KMS-11 (cell line): ENCODE measurements at regions not wholly inside any gene's neighbourhood (a gene's known extent, or its start where the extent isn't known, plus 50 kb on each side); places are given as distances from the start of the nearest gene placed in this dataset.

Experiments
- H2AFZ ChIP-seq: fragments of 200-600 bp; sonication (generic); 2 replicates; pipeline ENCODE4 v1.6.1; 2016; ENCODE audit warnings: antibody characterized with exemption, mixed run types, low read depth
- H3K27ac ChIP-seq: fragments of 200-600 bp; sonication (generic); 2 replicates; pipeline ENCODE4 v1.6.1; 2016; ENCODE audit warnings: mild to moderate bottlenecking, mixed run types
- H3K27me3 ChIP-seq: fragments of 200-600 bp; sonication (generic); 2 replicates; pipeline ENCODE4 v1.6.1; 2017; ENCODE audit warnings: mild to moderate bottlenecking, low read depth, mixed run types, moderate library complexity; ENCODE audit not compliant: insufficient read depth
- H3K36me3 ChIP-seq: fragments of 200-600 bp; sonication (generic); 2 replicates; pipeline ENCODE4 v1.6.1; 2017; ENCODE audit warnings: mild to moderate bottlenecking, mixed run types; ENCODE audit not compliant: insufficient read depth
- H3K4me1 ChIP-seq: fragments of 200-600 bp; sonication (generic); 2 replicates; pipeline ENCODE4 v1.6.1; 2016; ENCODE audit warnings: mild to moderate bottlenecking, low read depth, mixed run types; ENCODE audit not compliant: poor library complexity, severe bottlenecking
- H3K4me2 ChIP-seq: fragments of 200-600 bp; sonication (generic); 2 replicates; pipeline ENCODE4 v1.7.0; 2016; ENCODE audit warnings: mild to moderate bottlenecking, mixed run types
- H3K4me3 ChIP-seq: fragments of 200-600 bp; sonication (generic); IDR thresholded peaks from 2 replicates; pipeline ENCODE4 v1.6.1; 2017; ENCODE audit warnings: low read depth, low read length, mixed read lengths; ENCODE audit not compliant: insufficient read depth
- H3K79me2 ChIP-seq: fragments of 200-600 bp; sonication (generic); 2 replicates; pipeline ENCODE4 v1.6.1; 2016; ENCODE audit warnings: low read depth, mixed run types; ENCODE audit not compliant: insufficient read depth
- H3K9ac ChIP-seq: fragments of 200-600 bp; sonication (generic); 2 replicates; pipeline ENCODE4 v1.6.1; 2016; ENCODE audit warnings: mild to moderate bottlenecking, mixed run types
- H4K20me1 ChIP-seq: fragments of 200-600 bp; sonication (generic); 2 replicates; pipeline ENCODE4 v1.6.1; 2016; ENCODE audit warnings: mild to moderate bottlenecking, mixed run types; ENCODE audit not compliant: insufficient read depth
- CTCF ChIP-seq: fragments of 200-600 bp; sonication (generic); conservative IDR thresholded peaks from 2 replicates; pipeline ENCODE4 v1.6.1; 2017; ENCODE audit warnings: low read depth, mild to moderate bottlenecking, antibody characterized with exemption, low read length, moderate library complexity, mixed read lengths

- no peaks in the 10 kb centered on the region for H4K20me1 ChIP-seq
- H2AFZ ChIP-seq: no peak overlapping the region
- H3K4me1 ChIP-seq: no peaks in the 10 kb centered on the region
- no peak overlapping the region for H3K9ac ChIP-seq
- H3K27me3 ChIP-seq: no peaks in the 10 kb centered on the region
- TF ChIP-seq CTCF: no peak
- no peak overlapping the region for H3K4me3 ChIP-seq
- H3K27ac ChIP-seq: no peak overlapping the region
- no peaks in the 10 kb centered on the region for H3K36me3 ChIP-seq
- H3K79me2 ChIP-seq: no peaks in the 10 kb centered on the region
- H3K4me2 ChIP-seq: no peak overlapping the region
These were observed 740.1 kb upstream of the GRM7 start for GRCh38 chr3:6120786-6121185.

DNA sequence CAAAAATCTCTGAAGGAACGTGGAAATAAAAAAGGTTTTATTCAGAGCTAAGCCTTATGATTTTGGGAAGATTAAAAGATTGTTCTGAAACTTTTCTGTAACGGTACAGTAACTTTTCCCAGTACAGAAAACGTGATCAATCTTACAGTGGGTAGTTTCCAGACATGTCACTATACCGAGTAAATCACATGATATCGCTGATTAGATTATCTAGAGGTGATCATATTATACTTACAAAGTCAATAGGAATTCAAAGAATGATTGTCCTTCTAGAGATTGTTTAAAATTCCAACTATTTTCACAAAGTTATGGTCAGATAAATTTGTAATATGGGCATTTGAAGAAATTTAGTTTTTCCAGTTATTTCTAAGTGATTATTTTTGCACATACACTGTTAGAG is 736.0 kb upstream of the GRM7 start:
- Histone ChIP-seq H3K9ac (no peak overlapping the region), H2AFZ (no peak overlapping the region), H3K4me3 (no peak overlapping the region), H3K27ac (no peak overlapping the region), H3K27me3 (no peaks in the 10 kb centered on the region), H3K4me2 (no peak overlapping the region), H3K4me1 (no peaks in the 10 kb centered on the region), H3K36me3 (no peaks in the 10 kb centered on the region), H4K20me1 (no peaks in the 10 kb centered on the region), H3K79me2 (no peaks in the 10 kb centered on the region)
- no peak for TF ChIP-seq CTCF

DNA sequence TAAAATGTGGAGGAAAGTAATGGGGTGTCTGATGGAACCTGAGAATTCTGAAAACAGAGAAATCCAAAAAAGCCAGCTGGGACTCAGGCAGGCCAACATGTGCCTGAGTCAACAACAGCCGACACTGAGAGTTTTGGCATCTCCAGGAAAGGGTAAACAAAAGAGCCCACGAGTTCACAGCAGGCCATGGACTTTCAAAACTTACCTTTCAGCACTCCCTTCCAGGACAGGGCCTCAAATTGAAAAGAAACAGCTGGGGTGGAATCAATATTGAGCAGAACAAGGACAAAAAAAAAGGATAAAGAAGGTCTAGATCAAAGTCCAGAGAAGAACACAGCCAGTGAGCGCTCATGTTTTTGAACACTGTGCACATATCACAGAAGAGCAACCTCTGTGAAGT is 735.4 kb upstream of the GRM7 start:
- H2AFZ ChIP-seq: no peak overlapping the region
- H4K20me1 ChIP-seq: no peaks in the 10 kb centered on the region
- no peaks in the 10 kb centered on the region for H3K27me3 ChIP-seq
- no peak overlapping the region for H3K4me2 ChIP-seq
- no peak overlapping the region for H3K27ac ChIP-seq
- no peak overlapping the region for H3K4me3 ChIP-seq
- no peak overlapping the region for H3K9ac ChIP-seq
- no peaks in the 10 kb centered on the region for H3K36me3 ChIP-seq
- H3K79me2 ChIP-seq: no peaks in the 10 kb centered on the region
- H3K4me1 ChIP-seq: no peaks in the 10 kb centered on the region
- TF ChIP-seq CTCF: no peak

DNA sequence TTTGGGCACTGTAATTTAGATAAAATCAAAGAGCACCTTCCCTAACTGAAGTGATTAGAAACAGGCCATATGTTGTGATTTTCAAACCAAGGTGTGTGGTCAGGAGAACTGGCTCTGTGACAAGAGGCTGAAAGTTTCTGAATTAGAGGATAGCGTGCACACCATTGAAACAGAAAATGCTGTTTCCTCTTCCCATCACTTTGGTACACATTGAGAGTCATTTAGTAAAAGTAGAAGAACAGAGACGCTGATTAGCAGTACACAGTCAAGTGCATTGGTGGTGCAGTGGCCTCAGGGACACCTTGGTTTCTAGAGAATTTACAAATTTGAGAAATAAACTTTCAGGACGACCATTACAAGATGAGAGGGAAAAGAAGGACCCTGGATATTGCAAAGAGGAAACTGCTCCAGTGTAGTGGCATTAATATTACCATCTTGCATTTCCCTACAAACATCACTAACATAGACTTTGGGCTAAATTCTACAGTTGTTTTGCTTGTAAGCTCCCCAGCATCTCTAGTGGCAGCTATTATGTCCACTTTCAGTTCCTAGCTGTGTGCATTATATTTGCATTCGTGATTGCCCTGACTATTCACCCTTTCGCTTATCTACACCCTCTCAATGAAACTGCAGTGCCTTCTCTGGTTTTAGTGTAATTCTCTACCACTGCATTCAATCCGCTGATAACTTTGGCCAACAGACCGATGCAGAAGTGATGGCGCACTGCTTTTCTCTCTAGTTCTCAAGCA is 728.1 kb upstream of the GRM7 start:
- Histone ChIP-seq H3K9ac (no peak overlapping the region), H2AFZ (no peak overlapping the region)

More for the DNA sequence above, 728.1 kb upstream of the GRM7 start:
- Histone ChIP-seq H3K27ac (no peak overlapping the region), H3K4me2 (no peak overlapping the region), H3K4me3 (no peak overlapping the region), H3K36me3 (no peaks in the 10 kb centered on the region), H4K20me1 (no peaks in the 10 kb centered on the region), H3K79me2 (no peaks in the 10 kb centered on the region), H3K4me1 (no peaks in the 10 kb centered on the region), H3K27me3 (no peaks in the 10 kb centered on the region)
- TF ChIP-seq CTCF: no peak
